ENCODE measurements at regions not wholly inside any gene's neighbourhood (a gene's known extent, or its start where the extent isn't known, plus 50 kb on each side); places are given as distances from the start of the nearest gene placed in this dataset.

DNA sequence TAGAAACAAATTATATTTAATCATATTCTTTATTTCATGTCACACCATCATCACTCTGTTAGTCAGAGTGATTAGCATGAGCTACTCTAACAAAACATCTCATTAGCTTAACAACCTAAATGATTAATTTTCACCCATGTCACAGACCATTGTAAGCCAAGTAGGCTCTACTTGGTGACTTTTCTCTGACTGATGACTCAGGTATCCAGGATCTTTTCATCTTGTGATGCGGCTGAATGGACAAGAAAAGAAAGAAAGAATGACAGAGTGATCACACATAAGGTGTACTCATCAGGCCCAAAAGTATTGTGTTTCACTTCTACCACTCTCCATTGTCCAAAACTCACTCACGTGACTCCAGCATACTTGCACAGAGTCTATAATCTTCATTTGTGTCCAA lies 299.3 kb downstream of the ANXA1 start:
- H2AK9ac ChIP-seq (replicated peaks; ENCODE audit: low read depth, low read length, poor library complexity): no peak overlapping the region
- H3K79me1 ChIP-seq (ENCODE audit: low read depth in 1 of 2, low read length in 2 of 2): no peaks in the 10 kb centered on the region
- no peak overlapping the region for H2BK5ac ChIP-seq (ENCODE audit: low read depth, low read length, poor library complexity, severe bottlenecking)
- no peak overlapping the region for H3K14ac ChIP-seq (replicated peaks; ENCODE audit: low read depth, low read length)
- no peak overlapping the region for H3K9ac ChIP-seq (ENCODE audit: low read depth, low read length)
- no peak overlapping the region for H4K91ac ChIP-seq (ENCODE audit: insufficient read depth, low read depth, low read length)
- no peak overlapping the region for H2BK120ac ChIP-seq (ENCODE audit: low read depth, low read length)
- intact Hi-C loops (cut with micrococcal nuclease): no loop called here
- H3K9me1 ChIP-seq (ENCODE audit: insufficient read depth, low read length): no peaks in the 10 kb centered on the region
- ChIA-PET CTCF (no interaction called here), POLR2A (ENCODE audit: unreplicated experiment) (no interaction called here)
- dilution Hi-C loops (cut with HindIII; ENCODE audit: low sequenced_read_pairs, unreplicated experiment): no loop called here
- no CpG with 5 or more reads among the region's 2 CpGs for WGBS, 2 experiments (ENCODE audit: extremely low coverage in 2 of 2, insufficient read length in 1 of 2)
- no peak overlapping the region for H3K27ac ChIP-seq (ENCODE audit: insufficient read depth, low read length)
- H3K23ac ChIP-seq (ENCODE audit: low read depth, low read length): no peak overlapping the region
- no peak overlapping the region for H2AK5ac ChIP-seq (ENCODE audit: low read depth, low read length)
- no peak overlapping the region for H3K4me2 ChIP-seq (ENCODE audit: low read depth, low read length)
- H2BK20ac ChIP-seq (ENCODE audit: low read depth, low read length): no peak overlapping the region
- ATAC-seq (ENCODE audit: low read depth) (no peak), DNase-seq (no peak)
- H3K4ac ChIP-seq (ENCODE audit: low read depth, low read length): no peak overlapping the region
- no peak overlapping the region for H3K18ac ChIP-seq (ENCODE audit: low read depth, low read length)
- TF ChIP-seq BHLHE40 (IDR thresholded peaks at IDR 0.05; ENCODE audit: low read depth, low read length) (no peak), MAZ (IDR thresholded peaks at IDR 0.05; ENCODE audit: borderline replicate concordance, low read depth, low read length) (no peak), NFE2L2 (IDR thresholded peaks at IDR 0.05; ENCODE audit: low read depth, low read length) (no peak), CHD1 (IDR thresholded peaks at IDR 0.05; ENCODE audit: low read depth, low read length) (no peak), SMC3 (IDR thresholded peaks at IDR 0.05; ENCODE audit: low read depth, low read length) (no peak), RCOR1 (IDR thresholded peaks at IDR 0.05; ENCODE audit: insufficient replicate concordance, low read length) (no peak), RAD21 (IDR thresholded peaks at IDR 0.05; ENCODE audit: low read length) (no peak), POLR2A (IDR thresholded peaks at IDR 0.05; ENCODE audit: low read depth, low read length) (no peak), CEBPB (IDR thresholded peaks at IDR 0.05; ENCODE audit: low read depth, low read length) (no peak), RFX5 (IDR thresholded peaks at IDR 0.05; ENCODE audit: low read depth, low read length) (no peak), MAFK (IDR thresholded peaks at IDR 0.05; ENCODE audit: low read depth, low read length) (no peak), MXI1 (IDR thresholded peaks at IDR 0.05; ENCODE audit: borderline replicate concordance, low read depth, low read length) (no peak), FOS (IDR thresholded peaks at IDR 0.05; ENCODE audit: low read depth, low read length) (no peak)
- TF ChIP-seq, protein P1, sequence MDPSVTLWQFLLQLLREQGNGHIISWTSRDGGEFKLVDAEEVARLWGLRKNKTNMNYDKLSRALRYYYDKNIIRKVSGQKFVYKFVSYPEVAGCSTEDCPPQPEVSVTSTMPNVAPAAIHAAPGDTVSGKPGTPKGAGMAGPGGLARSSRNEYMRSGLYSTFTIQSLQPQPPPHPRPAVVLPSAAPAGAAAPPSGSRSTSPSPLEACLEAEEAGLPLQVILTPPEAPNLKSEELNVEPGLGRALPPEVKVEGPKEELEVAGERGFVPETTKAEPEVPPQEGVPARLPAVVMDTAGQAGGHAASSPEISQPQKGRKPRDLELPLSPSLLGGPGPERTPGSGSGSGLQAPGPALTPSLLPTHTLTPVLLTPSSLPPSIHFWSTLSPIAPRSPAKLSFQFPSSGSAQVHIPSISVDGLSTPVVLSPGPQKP (IDR thresholded peaks at IDR 0.05; ENCODE audit: borderline replicate concordance, low read depth, low read length): no peak
- TF ChIP-seq, protein P2, sequence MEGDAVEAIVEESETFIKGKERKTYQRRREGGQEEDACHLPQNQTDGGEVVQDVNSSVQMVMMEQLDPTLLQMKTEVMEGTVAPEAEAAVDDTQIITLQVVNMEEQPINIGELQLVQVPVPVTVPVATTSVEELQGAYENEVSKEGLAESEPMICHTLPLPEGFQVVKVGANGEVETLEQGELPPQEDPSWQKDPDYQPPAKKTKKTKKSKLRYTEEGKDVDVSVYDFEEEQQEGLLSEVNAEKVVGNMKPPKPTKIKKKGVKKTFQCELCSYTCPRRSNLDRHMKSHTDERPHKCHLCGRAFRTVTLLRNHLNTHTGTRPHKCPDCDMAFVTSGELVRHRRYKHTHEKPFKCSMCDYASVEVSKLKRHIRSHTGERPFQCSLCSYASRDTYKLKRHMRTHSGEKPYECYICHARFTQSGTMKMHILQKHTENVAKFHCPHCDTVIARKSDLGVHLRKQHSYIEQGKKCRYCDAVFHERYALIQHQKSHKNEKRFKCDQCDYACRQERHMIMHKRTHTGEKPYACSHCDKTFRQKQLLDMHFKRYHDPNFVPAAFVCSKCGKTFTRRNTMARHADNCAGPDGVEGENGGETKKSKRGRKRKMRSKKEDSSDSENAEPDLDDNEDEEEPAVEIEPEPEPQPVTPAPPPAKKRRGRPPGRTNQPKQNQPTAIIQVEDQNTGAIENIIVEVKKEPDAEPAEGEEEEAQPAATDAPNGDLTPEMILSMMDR (conservative IDR thresholded peaks at IDR 0.05; ENCODE audit: low read depth, low read length): no peak
- BruUV-seq (replicated peaks): no TSS peak
- no peaks in the 10 kb centered on the region for H3K9me3 ChIP-seq (ENCODE audit: control insufficient read depth, insufficient read depth, low read length)
- in situ Hi-C loops (cut with MboI; ENCODE audit: low sequenced_read_pairs): no loop called here
- H3K4me3 ChIP-seq (ENCODE audit: insufficient read depth, low read depth, low read length): no peak overlapping the region
- no peak overlapping the region for H2AFZ ChIP-seq (replicated peaks; ENCODE audit: low read length, poor library complexity)
- no peak overlapping the region for H3K56ac ChIP-seq (ENCODE audit: extremely low read depth, insufficient read depth, low read length)
- no peak overlapping the region for H2BK15ac ChIP-seq (ENCODE audit: low read depth, low read length)
- H3K36me3 ChIP-seq (ENCODE audit: control insufficient read depth, insufficient read depth, low read length): no peaks in the 10 kb centered on the region
- H3K27me3 ChIP-seq (ENCODE audit: control insufficient read depth, insufficient read depth, low read length): no peaks in the 10 kb centered on the region
- no peaks in the 10 kb centered on the region for H3K4me1 ChIP-seq (ENCODE audit: control insufficient read depth, insufficient read depth, low read length)
- H4K5ac ChIP-seq (ENCODE audit: low read depth, low read length): no peak overlapping the region
- H4K20me1 ChIP-seq (ENCODE audit: insufficient read depth, low read length): no peaks in the 10 kb centered on the region
- H4K8ac ChIP-seq (ENCODE audit: low read depth in 2 of 2, low read length in 2 of 2): no peak overlapping the region

Data from IMR-90 (cell line).